ENCODE measurements at regions not wholly inside any gene's neighbourhood (a gene's known extent, or its start where the extent isn't known, plus 50 kb on each side); places are given as distances from the start of the nearest gene placed in this dataset.

DNA sequence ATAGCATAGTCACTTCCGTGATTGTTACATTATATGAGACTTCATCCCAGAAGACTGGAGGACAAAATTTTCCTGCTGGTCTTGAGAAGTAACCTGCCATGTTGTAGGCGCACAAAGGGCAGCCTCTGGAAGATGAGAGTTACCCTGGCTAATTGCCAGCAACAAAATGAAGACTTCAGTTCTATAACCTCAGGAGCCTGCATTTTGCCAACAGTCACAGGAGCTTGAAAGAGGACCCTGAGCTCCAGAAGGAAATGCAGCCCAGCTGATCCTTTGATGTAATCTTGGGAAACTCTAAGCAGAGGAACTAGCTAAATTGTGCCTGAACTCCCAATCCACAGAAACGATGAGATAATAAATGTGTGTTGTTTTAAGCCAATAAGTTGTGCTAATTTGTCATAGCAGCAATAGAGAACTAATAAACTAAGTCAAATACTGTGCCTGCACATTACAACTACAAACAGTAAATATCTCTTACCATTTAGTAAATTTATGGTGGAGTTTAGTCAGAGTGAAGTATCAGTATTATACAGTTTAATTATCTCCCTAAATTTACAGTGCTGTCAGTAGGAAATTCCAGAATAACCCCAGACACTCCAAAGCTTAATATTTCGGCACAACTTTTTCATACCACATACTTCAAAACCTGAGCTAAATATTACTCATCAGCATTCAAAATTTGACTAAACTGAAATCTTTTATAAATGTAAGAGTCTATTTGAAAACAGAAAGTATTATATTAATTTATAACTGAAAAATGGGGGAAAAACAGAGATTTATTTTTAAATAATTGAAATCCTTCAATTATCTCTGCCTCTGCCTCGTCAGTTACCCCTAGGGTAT, 90.1 kb upstream of the MAPK10 start:
- Mint-ChIP-seq H3K27ac (peak overlapping the region; percentile 92), H3K27me3 (ENCODE audit: low read depth) (no peaks in the 10 kb centered on the region; the same call in 1 of the 2 replicates), H3K36me3 (peaks cover 18% of the 10 kb centered on the region), H3K9me3 (peaks cover 24% of the 10 kb centered on the region), H3K4me1 (peaks cover 59% of the 10 kb centered on the region), H3K4me3 (no peak overlapping the region)
- DNase-seq (ENCODE audit: low spot score) = no peak
- POLR2A ChIA-PET = no interaction called here
- TF ChIP-seq, protein P1, sequence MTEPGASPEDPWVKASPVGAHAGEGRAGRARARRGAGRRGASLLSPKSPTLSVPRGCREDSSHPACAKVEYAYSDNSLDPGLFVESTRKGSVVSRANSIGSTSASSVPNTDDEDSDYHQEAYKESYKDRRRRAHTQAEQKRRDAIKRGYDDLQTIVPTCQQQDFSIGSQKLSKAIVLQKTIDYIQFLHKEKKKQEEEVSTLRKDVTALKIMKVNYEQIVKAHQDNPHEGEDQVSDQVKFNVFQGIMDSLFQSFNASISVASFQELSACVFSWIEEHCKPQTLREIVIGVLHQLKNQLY (CRISPR knock-in tag; IDR thresholded peaks at IDR 0.05) = no peak
- TF ChIP-seq ZNF317 (CRISPR knock-in tag; IDR thresholded peaks at IDR 0.05; ENCODE audit: borderline replicate concordance, low read depth) = no peak
- TF ChIP-seq NR1H2 (CRISPR knock-in tag; IDR thresholded peaks at IDR 0.05) = no peak
- TF ChIP-seq FOXP1 (CRISPR knock-in tag; IDR thresholded peaks at IDR 0.05; ENCODE audit: borderline replicate concordance) = no peak
- no peak for TF ChIP-seq SMAD4 (CRISPR knock-in tag; IDR thresholded peaks at IDR 0.05)
- TF ChIP-seq, protein P2, sequence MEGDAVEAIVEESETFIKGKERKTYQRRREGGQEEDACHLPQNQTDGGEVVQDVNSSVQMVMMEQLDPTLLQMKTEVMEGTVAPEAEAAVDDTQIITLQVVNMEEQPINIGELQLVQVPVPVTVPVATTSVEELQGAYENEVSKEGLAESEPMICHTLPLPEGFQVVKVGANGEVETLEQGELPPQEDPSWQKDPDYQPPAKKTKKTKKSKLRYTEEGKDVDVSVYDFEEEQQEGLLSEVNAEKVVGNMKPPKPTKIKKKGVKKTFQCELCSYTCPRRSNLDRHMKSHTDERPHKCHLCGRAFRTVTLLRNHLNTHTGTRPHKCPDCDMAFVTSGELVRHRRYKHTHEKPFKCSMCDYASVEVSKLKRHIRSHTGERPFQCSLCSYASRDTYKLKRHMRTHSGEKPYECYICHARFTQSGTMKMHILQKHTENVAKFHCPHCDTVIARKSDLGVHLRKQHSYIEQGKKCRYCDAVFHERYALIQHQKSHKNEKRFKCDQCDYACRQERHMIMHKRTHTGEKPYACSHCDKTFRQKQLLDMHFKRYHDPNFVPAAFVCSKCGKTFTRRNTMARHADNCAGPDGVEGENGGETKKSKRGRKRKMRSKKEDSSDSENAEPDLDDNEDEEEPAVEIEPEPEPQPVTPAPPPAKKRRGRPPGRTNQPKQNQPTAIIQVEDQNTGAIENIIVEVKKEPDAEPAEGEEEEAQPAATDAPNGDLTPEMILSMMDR (IDR thresholded peaks at IDR 0.05) = no peak
- no peak for TF ChIP-seq TEAD1 (CRISPR knock-in tag; IDR thresholded peaks at IDR 0.05)
- no peak for TF ChIP-seq RELA (CRISPR knock-in tag; IDR thresholded peaks at IDR 0.05; ENCODE audit: borderline replicate concordance)
- TF ChIP-seq, protein P3, sequence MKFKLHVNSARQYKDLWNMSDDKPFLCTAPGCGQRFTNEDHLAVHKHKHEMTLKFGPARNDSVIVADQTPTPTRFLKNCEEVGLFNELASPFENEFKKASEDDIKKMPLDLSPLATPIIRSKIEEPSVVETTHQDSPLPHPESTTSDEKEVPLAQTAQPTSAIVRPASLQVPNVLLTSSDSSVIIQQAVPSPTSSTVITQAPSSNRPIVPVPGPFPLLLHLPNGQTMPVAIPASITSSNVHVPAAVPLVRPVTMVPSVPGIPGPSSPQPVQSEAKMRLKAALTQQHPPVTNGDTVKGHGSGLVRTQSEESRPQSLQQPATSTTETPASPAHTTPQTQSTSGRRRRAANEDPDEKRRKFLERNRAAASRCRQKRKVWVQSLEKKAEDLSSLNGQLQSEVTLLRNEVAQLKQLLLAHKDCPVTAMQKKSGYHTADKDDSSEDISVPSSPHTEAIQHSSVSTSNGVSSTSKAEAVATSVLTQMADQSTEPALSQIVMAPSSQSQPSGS (CRISPR knock-in tag; IDR thresholded peaks at IDR 0.05; ENCODE audit: borderline replicate concordance, low read depth) = no peak
- TF ChIP-seq SOX15 (CRISPR knock-in tag; IDR thresholded peaks at IDR 0.05) = no peak
- no peak for TF ChIP-seq NFE2L1 (CRISPR knock-in tag; IDR thresholded peaks at IDR 0.05)
- no peak for ATAC-seq
- CTCF ChIA-PET = no interaction called here

DNA sequence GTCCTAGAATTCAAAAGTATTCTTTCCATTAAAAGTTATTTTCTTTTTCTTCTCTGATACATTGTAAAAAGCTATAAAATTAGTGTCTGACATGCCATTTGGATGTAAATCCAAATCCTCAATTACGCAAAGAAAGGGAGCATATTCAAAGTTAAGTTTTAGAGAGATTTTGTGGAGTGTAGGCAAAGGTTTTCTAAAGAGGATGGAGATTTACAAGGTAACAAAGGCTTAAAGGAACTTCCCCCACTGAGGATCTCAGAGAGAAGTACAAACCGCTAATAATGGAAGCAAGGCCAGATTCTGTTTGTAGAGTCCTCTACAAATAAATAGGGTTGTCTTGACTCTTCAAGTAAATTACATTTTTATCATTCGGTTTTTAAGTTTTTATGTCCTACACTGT, 91.0 kb upstream of the MAPK10 start:
- H3K9me3 Mint-ChIP-seq = peaks cover 15% of the 10 kb centered on the region
- H3K36me3 Mint-ChIP-seq = peaks cover 9% of the 10 kb centered on the region
- H3K4me1 Mint-ChIP-seq = peaks cover 68% of the 10 kb centered on the region
- ATAC-seq (peak; percentile 37), DNase-seq (ENCODE audit: low spot score) (no peak)
- CTCF ChIA-PET = no interaction called here
- peak overlapping the region; percentile 92 for H3K27ac Mint-ChIP-seq
- peak overlapping the region; percentile 17; the same call in 1 of the 2 replicates for H3K4me3 Mint-ChIP-seq
- POLR2A ChIA-PET = no interaction called here
- no peaks in the 10 kb centered on the region; the same call in 1 of the 2 replicates for H3K27me3 Mint-ChIP-seq (ENCODE audit: low read depth)
- TF ChIP-seq TP53 (CRISPR knock-in tag; IDR thresholded peaks at IDR 0.05) (no peak), NFE2L1 (CRISPR knock-in tag; IDR thresholded peaks at IDR 0.05) (no peak), NFYB (CRISPR knock-in tag; conservative IDR thresholded peaks at IDR 0.05; ENCODE audit: low read depth) (no peak), CBFB (CRISPR knock-in tag; IDR thresholded peaks at IDR 0.05; ENCODE audit: low read depth) (no peak), GRHL2 (CRISPR knock-in tag; IDR thresholded peaks at IDR 0.05; ENCODE audit: insufficient replicate concordance, severe bottlenecking) (no peak), ZNF423 (CRISPR knock-in tag; IDR thresholded peaks at IDR 0.05) (no peak), GTF2I (CRISPR knock-in tag; conservative IDR thresholded peaks at IDR 0.05) (no peak), FOXP1 (CRISPR knock-in tag; IDR thresholded peaks at IDR 0.05; ENCODE audit: borderline replicate concordance) (no peak), IRF2 (CRISPR knock-in tag; IDR thresholded peaks at IDR 0.05; ENCODE audit: borderline replicate concordance, low read depth) (no peak), ZNF263 (CRISPR knock-in tag; IDR thresholded peaks at IDR 0.05; ENCODE audit: low read depth) (no peak)
- TF ChIP-seq, protein P4, sequence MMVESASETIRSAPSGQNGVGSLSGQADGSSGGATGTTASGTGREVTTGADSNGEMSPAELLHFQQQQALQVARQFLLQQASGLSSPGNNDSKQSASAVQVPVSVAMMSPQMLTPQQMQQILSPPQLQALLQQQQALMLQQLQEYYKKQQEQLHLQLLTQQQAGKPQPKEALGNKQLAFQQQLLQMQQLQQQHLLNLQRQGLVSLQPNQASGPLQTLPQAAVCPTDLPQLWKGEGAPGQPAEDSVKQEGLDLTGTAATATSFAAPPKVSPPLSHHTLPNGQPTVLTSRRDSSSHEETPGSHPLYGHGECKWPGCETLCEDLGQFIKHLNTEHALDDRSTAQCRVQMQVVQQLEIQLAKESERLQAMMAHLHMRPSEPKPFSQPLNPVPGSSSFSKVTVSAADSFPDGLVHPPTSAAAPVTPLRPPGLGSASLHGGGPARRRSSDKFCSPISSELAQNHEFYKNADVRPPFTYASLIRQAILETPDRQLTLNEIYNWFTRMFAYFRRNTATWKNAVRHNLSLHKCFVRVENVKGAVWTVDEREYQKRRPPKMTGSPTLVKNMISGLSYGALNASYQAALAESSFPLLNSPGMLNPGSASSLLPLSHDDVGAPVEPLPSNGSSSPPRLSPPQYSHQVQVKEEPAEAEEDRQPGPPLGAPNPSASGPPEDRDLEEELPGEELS (CRISPR knock-in tag; IDR thresholded peaks at IDR 0.05) = no peak
- TF ChIP-seq, protein P5, sequence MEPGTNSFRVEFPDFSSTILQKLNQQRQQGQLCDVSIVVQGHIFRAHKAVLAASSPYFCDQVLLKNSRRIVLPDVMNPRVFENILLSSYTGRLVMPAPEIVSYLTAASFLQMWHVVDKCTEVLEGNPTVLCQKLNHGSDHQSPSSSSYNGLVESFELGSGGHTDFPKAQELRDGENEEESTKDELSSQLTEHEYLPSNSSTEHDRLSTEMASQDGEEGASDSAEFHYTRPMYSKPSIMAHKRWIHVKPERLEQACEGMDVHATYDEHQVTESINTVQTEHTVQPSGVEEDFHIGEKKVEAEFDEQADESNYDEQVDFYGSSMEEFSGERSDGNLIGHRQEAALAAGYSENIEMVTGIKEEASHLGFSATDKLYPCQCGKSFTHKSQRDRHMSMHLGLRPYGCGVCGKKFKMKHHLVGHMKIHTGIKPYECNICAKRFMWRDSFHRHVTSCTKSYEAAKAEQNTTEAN (CRISPR knock-in tag; IDR thresholded peaks at IDR 0.05) = no peak
- TF ChIP-seq, protein P6, sequence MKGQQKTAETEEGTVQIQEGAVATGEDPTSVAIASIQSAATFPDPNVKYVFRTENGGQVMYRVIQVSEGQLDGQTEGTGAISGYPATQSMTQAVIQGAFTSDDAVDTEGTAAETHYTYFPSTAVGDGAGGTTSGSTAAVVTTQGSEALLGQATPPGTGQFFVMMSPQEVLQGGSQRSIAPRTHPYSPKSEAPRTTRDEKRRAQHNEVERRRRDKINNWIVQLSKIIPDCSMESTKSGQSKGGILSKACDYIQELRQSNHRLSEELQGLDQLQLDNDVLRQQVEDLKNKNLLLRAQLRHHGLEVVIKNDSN (CRISPR knock-in tag; IDR thresholded peaks at IDR 0.05) = no peak
- TF ChIP-seq, protein P7, sequence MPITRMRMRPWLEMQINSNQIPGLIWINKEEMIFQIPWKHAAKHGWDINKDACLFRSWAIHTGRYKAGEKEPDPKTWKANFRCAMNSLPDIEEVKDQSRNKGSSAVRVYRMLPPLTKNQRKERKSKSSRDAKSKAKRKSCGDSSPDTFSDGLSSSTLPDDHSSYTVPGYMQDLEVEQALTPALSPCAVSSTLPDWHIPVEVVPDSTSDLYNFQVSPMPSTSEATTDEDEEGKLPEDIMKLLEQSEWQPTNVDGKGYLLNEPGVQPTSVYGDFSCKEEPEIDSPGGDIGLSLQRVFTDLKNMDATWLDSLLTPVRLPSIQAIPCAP (CRISPR knock-in tag; IDR thresholded peaks at IDR 0.05) = no peak
